Cardiac septum (tissue), 1 donor: ENCODE measurements at regions not wholly inside any gene's neighbourhood (a gene's known extent, or its start where the extent isn't known, plus 50 kb on each side); places are given as distances from the start of the nearest gene placed in this dataset.

Experiments used
- DNase-seq: peaks from one replicate; pipeline ENCODE4 v3.0.0-alpha.2; 2020; ENCODE audit warnings: low spot score
- intact Hi-C: fragments of 100-400 bp; cut with DNase I; formaldehyde crosslinking; loops from one replicate; pipeline ENCODE4 v1.14.0; 2022
- donor health status: DM: no; HTN: no; CAD: no.

DNA sequence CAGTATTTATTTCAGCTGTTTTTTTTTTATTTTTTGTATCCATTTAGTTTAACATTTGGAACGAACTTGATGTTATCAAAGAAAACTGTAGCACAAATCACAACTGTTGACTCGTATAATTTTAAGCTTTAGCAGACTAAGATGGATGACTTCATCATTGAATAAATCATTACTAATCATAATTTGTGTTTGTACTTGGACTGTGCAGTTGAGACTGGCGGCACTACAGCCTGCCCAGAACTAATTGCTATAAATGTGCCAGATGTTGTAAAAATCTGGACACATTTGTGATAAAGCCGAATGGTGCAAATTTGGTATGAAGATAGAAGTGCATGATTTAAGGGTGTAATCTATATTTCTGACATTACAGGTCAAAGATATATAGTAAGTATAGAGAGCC is 897.7 kb upstream of the CDH8 start:
- intact Hi-C loops: no loop called here
- no peak for DNase-seq

DNA sequence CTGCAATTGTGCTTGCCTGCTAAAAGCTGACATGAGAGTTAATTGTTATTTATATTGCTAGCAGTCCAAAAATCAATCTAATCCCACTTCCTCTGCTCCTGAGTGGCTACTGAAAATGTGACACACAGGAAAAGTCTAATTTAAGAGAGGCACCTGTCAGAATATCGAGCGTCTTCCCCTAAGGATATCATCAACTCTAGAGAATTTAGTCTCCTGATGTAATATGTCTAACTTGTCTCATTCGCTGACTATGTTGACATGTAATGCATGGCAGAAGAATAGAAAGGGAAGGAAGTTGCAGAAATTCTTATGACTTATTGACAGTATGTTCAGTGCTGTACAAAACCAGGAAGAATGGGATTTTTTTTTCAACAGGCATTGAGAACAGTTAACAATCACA is 893.4 kb upstream of the CDH8 start:
- no peak for DNase-seq
- intact Hi-C loops: no loop called here

DNA sequence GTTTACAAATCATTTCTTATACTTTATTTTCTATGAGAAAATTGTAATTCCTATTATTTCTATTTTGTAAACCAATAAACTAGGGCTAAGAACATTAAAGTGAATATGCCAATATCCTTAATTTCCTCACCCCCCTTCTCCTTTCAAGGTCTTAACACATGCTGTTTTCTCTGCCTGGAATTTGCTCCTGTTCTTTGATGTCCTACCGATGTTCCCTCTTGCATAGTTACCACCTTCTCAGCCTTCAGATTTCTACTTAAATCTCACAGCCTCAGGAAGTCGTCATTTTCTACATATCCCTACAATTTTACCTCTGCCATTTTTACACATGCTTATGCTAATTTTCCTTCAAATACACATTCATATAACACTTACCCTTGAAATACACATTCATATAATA is 890.9 kb upstream of the CDH8 start:
- intact Hi-C loops: no loop called here

GRCh38 chr16:62926121-62926801 is 890.0 kb upstream of the CDH8 start:
- no peak for DNase-seq
- intact Hi-C loops: no loop called here

More for the DNA sequence above, 890.9 kb upstream of the CDH8 start:
- no peak for DNase-seq

- DNase-seq: no peak
- intact Hi-C loops: no loop called here
These were observed 885.7 kb upstream of the CDH8 start for GRCh38 chr16:62921904-62922303.

GRCh38 chr16:62913924-62914323 is 877.7 kb upstream of the CDH8 start:
- intact Hi-C loops: no loop called here
- no peak for DNase-seq

DNA sequence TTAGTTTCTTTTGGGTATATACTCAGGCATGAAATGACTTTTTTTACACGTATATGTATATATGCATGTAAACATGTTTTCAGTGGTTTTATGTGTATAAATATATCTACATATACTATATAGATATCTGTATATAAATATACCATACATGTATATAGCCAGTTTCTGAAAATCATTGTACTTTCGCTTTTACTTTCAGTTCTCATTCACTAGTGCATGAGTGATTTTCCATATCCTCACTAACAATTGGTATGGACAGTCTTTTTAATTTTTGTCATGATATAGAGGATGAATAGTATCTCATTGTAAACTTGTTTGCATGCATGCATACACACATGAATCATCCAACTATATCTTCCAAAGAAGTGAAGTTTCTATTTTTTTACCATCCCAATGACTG is 877.1 kb upstream of the CDH8 start:
- intact Hi-C loops: no loop called here

GRCh38 chr16:62909597-62909996 is 873.4 kb upstream of the CDH8 start:
- intact Hi-C loops: no loop called here
- DNase-seq: no peak

More for the DNA sequence above, 877.1 kb upstream of the CDH8 start:
- no peak for DNase-seq

GRCh38 chr16:62907562-62907961 is 871.3 kb upstream of the CDH8 start:
- intact Hi-C loops: no loop called here
- no peak for DNase-seq

DNA sequence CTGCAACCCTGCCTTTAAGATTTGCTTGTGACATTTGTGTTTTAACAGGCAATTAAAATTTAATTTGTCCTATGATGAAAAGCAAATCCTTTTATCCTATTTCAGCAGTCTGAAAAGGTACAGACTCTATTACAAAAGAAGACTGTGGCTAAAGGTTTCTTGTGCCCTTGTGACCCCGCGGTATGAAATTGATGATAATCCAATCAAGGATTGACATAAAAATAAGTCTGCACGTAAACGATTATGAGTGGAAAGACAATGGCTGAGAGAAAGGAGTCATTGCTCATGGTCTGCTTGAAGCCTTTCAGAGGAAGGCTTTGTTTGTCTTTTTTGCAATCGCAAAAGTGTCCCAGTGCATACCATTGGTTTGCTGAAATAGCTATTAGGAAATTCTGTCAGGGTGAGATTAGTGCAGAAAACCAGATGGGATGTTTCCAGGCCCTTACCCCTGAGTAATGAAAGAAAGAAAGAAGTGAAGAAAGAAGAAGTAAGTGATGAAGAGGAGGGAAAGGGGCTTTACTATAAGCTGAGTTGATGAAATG is 867.8 kb upstream of the CDH8 start:
- intact Hi-C loops: no loop called here
- DNase-seq: no peak

DNA sequence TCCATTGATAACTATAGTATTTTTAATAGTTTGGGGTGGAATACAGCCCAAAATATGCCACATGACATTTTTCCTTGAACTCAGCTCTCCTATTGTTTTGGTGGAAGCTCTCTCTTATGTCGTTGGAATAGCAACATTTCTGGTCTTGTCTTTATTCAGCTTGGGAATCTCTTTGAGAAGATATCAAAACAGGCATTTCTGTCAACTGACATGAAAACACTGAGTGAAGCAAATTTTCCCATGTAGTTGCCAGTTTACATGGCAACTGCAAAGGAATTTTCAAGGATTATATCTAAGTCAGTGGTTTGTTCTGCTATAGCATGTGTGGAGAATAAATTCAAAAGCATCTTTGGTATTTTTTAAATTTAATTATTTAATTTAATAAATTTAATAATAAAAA is 863.5 kb upstream of the CDH8 start:
- intact Hi-C loops: no loop called here
- no peak for DNase-seq

- intact Hi-C loops: loop anchor here (10.0 kb wide), 1 partner anchor 396 kb away; no protein-coding TSS in a partner anchor
- no peak for DNase-seq
These were observed 852.9 kb upstream of the CDH8 start for GRCh38 chr16:62889097-62889496.

DNA sequence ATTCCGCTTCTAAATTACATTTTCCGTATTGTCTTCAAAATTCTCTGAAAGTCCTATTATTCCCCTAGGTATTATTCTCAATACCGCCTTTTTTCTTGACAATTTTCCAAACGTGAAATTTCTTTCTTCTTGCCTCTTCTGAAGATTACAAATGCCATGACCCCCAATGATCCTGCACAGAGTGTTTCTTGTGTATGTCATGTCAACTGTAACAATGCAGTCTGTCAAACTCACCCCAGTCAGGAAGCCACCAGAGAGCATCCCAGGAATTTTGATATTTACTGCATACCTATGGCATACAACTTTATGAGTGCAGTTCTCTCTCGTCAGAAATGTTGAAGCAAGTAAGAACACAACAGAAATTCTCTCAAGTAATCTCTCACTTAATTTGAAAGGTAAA is 847.3 kb upstream of the CDH8 start:
- DNase-seq: no peak
- intact Hi-C loops: loop anchor here (10.0 kb wide), 1 partner anchor 401 kb away; no protein-coding TSS in a partner anchor

DNA sequence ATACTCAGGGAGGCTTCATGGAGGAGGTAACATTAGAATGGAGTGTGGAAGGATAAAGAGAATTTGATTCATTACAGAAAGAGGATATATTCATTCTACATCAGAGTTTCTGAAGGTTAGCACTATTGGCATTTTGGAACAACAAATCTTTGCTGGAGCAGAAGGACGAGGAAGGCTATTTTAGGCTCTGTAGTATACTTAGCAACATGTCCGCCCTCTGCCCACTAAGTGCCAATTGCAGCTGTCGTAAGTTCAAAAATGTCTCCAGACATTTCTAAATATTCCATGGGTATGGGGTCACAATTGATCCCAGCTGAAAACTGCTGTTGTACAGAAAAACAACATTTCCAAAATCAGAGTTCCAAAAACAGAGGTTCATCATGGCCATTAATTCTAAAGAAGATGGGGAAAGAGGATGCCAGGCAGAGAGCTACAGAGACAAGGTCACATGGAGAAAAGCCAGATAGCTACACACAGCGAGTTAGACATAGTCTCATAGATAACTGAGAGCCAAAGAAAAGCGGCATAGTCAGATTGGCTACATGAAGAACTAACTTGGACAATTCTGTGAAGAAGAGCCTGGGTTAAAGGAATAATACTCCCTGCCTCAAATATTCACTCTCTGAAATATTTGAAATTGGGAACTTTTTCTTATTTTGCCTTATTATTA is 846.4 kb upstream of the CDH8 start:
- DNase-seq: no peak
- intact Hi-C loops: loop anchor here (10.0 kb wide), 1 partner anchor 402 kb away; no protein-coding TSS in a partner anchor

DNA sequence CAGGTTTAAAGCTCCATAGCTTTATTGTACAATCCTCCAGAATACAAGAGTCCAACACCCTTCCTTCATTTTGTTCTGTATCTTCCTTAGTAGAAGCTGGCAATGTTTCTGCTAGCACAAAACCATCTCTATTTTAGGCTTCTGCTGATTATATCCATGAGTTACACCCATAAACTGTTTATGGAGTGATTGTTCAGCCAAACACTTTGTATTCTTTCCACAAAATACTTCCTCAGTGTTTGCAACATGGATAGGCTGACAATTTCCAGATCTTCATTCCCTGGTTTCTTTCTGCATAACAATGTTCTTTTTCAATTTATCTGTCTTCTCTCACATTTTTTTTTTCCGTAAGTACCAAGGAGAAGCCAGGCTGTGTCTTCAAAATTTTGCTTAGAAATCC is 839.9 kb upstream of the CDH8 start:
- intact Hi-C loops: loop anchor here (10.0 kb wide), 1 partner anchor 61 kb away; no protein-coding TSS in a partner anchor

DNA sequence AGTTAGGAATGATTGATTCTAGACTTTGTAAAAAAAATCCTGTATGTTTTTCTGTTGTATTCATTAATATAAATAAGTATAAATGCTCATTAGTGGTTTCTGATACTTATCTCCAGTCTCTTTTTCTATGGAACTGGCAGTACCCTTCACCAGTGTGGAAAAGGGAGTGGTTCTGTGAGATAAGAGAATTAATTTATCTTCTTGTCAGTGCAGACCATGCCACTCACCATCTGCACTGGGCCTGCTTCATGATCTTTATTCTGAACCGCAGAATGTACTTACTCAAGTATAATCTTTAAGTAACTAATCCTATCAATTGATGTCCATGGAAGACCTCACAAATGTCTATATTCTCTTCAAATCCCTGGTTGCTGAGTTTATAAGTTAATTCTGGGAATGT is 836.1 kb upstream of the CDH8 start:
- DNase-seq: no peak
- intact Hi-C loops: loop anchor here (10.0 kb wide), 1 partner anchor 58 kb away; no protein-coding TSS in a partner anchor

More for the DNA sequence above, 839.9 kb upstream of the CDH8 start:
- DNase-seq: no peak

DNA sequence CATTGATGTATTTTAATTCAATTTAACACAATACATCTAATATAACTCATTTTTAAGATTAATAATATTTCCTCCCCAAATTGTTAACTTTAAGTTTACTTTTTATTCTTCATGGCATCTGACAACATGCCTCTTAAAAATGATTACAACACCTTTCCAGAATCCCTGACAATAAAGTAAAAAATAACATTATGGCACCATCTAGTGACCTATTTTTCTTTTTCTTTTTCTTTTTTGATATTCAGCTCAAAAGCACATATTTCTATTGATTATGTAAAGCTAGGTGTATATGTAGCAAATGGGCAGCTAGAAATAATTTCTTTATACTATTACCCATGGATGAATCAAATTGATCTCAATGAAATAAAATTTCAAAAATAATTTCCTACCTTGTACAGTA is 834.3 kb upstream of the CDH8 start:
- DNase-seq: no peak
- intact Hi-C loops: loop anchor here (10.0 kb wide), 1 partner anchor 56 kb away; no protein-coding TSS in a partner anchor

DNA sequence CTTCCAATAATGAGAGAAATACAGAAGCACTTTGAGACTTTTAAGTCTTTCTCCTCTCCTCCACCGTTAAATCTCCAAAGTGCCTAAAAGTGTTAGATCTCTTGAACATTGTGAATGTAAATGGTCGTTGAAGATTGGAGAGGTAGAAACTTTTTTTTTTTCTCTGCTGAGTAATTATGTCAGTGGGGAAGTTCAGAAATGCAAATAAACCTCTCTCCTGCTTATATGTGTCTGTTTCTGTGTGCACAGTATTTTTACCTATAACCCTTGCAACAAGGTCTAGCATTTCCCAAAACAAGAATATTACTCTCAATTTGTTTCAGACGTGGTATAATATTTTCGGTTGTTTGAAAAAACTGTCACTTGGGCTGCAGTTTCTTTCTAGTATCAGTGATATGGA is 833.6 kb upstream of the CDH8 start:
- intact Hi-C loops: loop anchor here (10.0 kb wide), 1 partner anchor 55 kb away; no protein-coding TSS in a partner anchor
- no peak for DNase-seq

GRCh38 chr16:62863139-62863538 is 826.9 kb upstream of the CDH8 start:
- intact Hi-C loops: no loop called here
- no peak for DNase-seq

DNA sequence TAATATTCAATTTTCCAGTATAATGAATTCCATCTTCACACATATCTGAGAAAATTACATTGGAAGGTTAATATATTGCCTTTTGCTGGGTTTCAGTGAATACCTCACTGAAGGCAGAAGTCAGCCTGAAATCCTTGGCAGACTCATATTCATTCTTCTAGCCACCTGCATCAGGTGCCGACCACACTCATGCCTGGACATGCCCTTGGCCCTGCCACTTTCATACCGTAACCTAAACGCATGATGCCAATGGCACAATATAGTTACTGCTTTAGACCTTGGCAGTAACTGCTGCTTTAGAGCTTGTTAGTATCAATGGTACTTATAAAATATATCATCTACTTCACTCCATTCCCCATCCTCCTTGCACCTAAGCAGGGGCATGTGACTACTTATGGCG is 817.6 kb upstream of the CDH8 start:
- intact Hi-C loops: no loop called here
- no peak for DNase-seq
